ENCODE measurements at regions not wholly inside any gene's neighbourhood (a gene's known extent, or its start where the extent isn't known, plus 50 kb on each side); places are given as distances from the start of the nearest gene placed in this dataset.

DNA sequence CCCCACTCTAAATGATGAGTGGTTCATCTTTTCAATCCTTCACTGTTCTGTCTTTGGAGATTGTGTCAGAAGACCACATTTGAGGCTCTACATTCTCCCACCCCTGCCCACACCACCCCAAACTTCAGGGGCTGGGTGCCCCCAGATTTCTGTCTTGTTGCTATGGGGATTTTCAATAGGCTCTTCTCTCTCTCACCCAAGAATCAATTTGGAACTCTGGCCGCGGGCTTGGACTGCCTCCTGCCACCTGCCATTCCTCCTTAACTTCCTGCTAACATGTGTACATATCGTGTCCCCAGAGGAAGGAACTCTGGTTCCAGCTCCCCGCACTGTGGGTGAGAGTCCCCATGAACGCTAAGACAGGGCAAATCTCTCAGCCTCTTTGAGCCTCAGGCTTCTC, 67.4 kb upstream of the LARS2 start:
- no peak for FAIRE-seq

DNA sequence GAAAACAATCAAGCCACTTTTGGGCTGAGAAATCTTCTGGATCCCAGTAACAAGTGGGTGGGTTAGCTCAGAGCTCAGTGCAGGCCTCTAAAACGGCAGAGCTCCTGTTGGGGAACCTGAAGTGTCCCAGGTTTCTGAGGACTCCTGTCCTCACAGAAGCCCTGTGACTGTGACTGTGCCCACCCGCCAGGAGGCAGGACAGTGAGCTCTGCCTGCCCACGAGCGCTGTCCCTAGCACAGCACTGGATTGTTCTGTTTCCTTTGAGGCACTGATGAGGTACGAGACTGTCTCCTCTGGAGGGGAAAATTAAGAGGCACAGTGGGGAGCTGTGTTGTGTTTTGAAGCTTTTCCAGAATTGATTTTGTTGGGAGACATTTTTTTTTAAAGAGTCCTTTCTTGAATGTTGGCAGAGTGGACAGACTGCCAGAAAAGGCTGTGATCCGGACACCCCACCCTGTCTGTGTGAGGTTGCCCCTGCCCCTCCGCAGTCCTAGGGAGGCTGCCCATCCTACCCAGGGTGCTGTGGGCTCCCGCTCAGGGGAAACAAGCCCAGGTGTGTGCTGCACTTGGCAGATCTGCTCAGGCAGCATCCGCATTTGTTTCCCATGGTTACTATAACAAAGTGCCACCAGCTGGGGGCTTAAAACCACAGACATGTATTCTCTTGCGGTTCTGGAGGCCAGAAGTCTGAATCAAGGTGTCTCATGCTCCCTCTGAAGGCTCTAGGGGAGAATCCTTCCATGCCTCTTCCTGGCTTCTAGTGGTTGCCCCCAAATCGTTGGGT, 66.6 kb upstream of the LARS2 start:
- H3K4me2 ChIP-seq (ENCODE audit: control insufficient read depth, extremely low read depth, insufficient read depth, low read depth, low read length), result no peak overlapping the region
- no peak overlapping the region for H3K4me3 ChIP-seq (ENCODE audit: control insufficient read depth in 2 of 3, extremely low read depth in 1 of 3, insufficient read depth in 2 of 3, low read depth in 1 of 3, low read length in 3 of 3)
- H3K9ac ChIP-seq (ENCODE audit: control insufficient read depth, extremely low read depth, insufficient read depth, low read length), result no peak overlapping the region
- dilution Hi-C loops (cut with MboI; ENCODE audit: extremely low pct_ligation_motif_present, low sequenced_read_pairs), result no loop called here
- DNase-seq (ENCODE audit: low read depth, low spot score) (no peak), FAIRE-seq (no peak)
- H3K27me3 ChIP-seq (ENCODE audit: control insufficient read depth, extremely low read depth, insufficient read depth, low read length), result peaks cover 16% of the 10 kb centered on the region
- H2AFZ ChIP-seq (ENCODE audit: control insufficient read depth, low read length), result no peak overlapping the region
- H3K9me1 ChIP-seq (ENCODE audit: control insufficient read depth, extremely low read depth, insufficient read depth, low read length), result no peaks in the 10 kb centered on the region
- TF ChIP-seq EZH2 (IDR thresholded peaks at IDR 0.05; ENCODE audit: low read length), result no peak
- TF ChIP-seq CTCF (optimal IDR thresholded peaks at IDR 0.05 in 1 of 3, IDR thresholded peaks at IDR 0.05 in 1 of 3, conservative IDR thresholded peaks at IDR 0.05 in 1 of 3; ENCODE audit: extremely low read depth in 1 of 3, insufficient read depth in 2 of 3, low read length in 3 of 3), result no peak
- H3K4me1 ChIP-seq (ENCODE audit: control insufficient read depth, extremely low read depth, insufficient read depth, low read length), result no peaks in the 10 kb centered on the region
- H3K9me3 ChIP-seq (ENCODE audit: control insufficient read depth, low read depth, low read length), result no peaks in the 10 kb centered on the region
- no peaks in the 10 kb centered on the region for H3K36me3 ChIP-seq (ENCODE audit: control insufficient read depth in 2 of 2, extremely low read depth in 1 of 2, insufficient read depth in 2 of 2, low read length in 2 of 2)
- no peaks in the 10 kb centered on the region for H3K79me2 ChIP-seq (ENCODE audit: control insufficient read depth, insufficient read depth, low read length)
- no peaks in the 10 kb centered on the region for H4K20me1 ChIP-seq (ENCODE audit: control insufficient read depth, extremely low read depth, insufficient read depth, low read length)
- H3K27ac ChIP-seq (ENCODE audit: control insufficient read depth, insufficient read depth, low read length), result no peak overlapping the region

More for the DNA sequence above, 67.4 kb upstream of the LARS2 start:
- Histone ChIP-seq H3K4me2 (ENCODE audit: control insufficient read depth, extremely low read depth, insufficient read depth, low read depth, low read length) (no peak overlapping the region), H3K9ac (ENCODE audit: control insufficient read depth, extremely low read depth, insufficient read depth, low read length) (no peak overlapping the region), H3K79me2 (ENCODE audit: control insufficient read depth, insufficient read depth, low read length) (no peaks in the 10 kb centered on the region), H4K20me1 (ENCODE audit: control insufficient read depth, extremely low read depth, insufficient read depth, low read length) (no peaks in the 10 kb centered on the region), H3K9me1 (ENCODE audit: control insufficient read depth, extremely low read depth, insufficient read depth, low read length) (no peaks in the 10 kb centered on the region), H3K4me1 (ENCODE audit: control insufficient read depth, extremely low read depth, insufficient read depth, low read length) (no peaks in the 10 kb centered on the region), H3K27ac (ENCODE audit: control insufficient read depth, insufficient read depth, low read length) (no peak overlapping the region), H3K4me3 (ENCODE audit: control insufficient read depth in 2 of 3, extremely low read depth in 1 of 3, insufficient read depth in 2 of 3, low read depth in 1 of 3, low read length in 3 of 3) (no peak overlapping the region), H3K27me3 (ENCODE audit: control insufficient read depth, extremely low read depth, insufficient read depth, low read length) (peaks cover 11% of the 10 kb centered on the region), H3K9me3 (ENCODE audit: control insufficient read depth, low read depth, low read length) (no peaks in the 10 kb centered on the region), H3K36me3 (ENCODE audit: control insufficient read depth in 2 of 2, extremely low read depth in 1 of 2, insufficient read depth in 2 of 2, low read length in 2 of 2) (no peaks in the 10 kb centered on the region), H2AFZ (ENCODE audit: control insufficient read depth, low read length) (no peak overlapping the region)
- no peak for DNase-seq (ENCODE audit: low read depth, low spot score)
- no peak for TF ChIP-seq EZH2 (IDR thresholded peaks at IDR 0.05; ENCODE audit: low read length)
- no peak for TF ChIP-seq CTCF (optimal IDR thresholded peaks at IDR 0.05 in 1 of 3, IDR thresholded peaks at IDR 0.05 in 1 of 3, conservative IDR thresholded peaks at IDR 0.05 in 1 of 3; ENCODE audit: extremely low read depth in 1 of 3, insufficient read depth in 2 of 3, low read length in 3 of 3)
- dilution Hi-C loops (cut with MboI; ENCODE audit: extremely low pct_ligation_motif_present, low sequenced_read_pairs), result no loop called here

Measured in keratinocyte (primary cell).